OCI-LY7 (cell line): ENCODE measurements at regions not wholly inside any gene's neighbourhood (a gene's known extent, or its start where the extent isn't known, plus 50 kb on each side); places are given as distances from the start of the nearest gene placed in this dataset.

Experiments
- BruUV-seq: library from RNA; stranded (reverse); fragments of 400-500 nt; replicated peaks from 2 replicates; lab custom pipeline; 2021; lab: Mats Ljungman, UMichigan
- CTCF ChIA-PET: fragments of 300-600 bp; sonication (Branson Sonifier 250); formaldehyde crosslinking; loops from one replicate; lab custom pipeline; 2022; ENCODE audit warnings: antibody characterized with exemption; ENCODE audit not compliant: unreplicated experiment; lab: Charles Lee
- POLR2A ChIA-PET: fragments of 300-600 bp; sonication (Branson Sonifier 250); formaldehyde crosslinking; loops from one replicate; lab custom pipeline; 2022; ENCODE audit warnings: antibody characterized with exemption; lab: Charles Lee
- DNase-seq: peaks from one replicate; pipeline ENCODE4 v3.0.0-alpha.2; 2015; ENCODE audit warnings: low spot score
- H2AFZ ChIP-seq: fragments of 200-600 bp; sonication (generic), shearing (Covaris generic); 2 replicates; pipeline ENCODE4 v1.6.1; 2014; ENCODE audit warnings: mild to moderate bottlenecking, antibody characterized with exemption, low read length, moderate library complexity
- H3K27ac ChIP-seq: fragments of 200-600 bp; sonication (generic); 2 replicates; pipeline ENCODE4 v1.5.1; 2014; ENCODE audit warnings: mixed run types, low read depth, mild to moderate bottlenecking, moderate library complexity, low read length, inconsistent platforms; ENCODE audit not compliant: poor library complexity, severe bottlenecking
- H3K36me3 ChIP-seq: fragments of 200-600 bp; sonication (generic); 2 replicates; pipeline ENCODE4 v1.6.1; 2014; ENCODE audit warnings: mild to moderate bottlenecking, antibody characterized with exemption, low read length, moderate library complexity, mixed read lengths; ENCODE audit not compliant: insufficient read depth
- H3K4me1 ChIP-seq: fragments of 200-600 bp; sonication (generic); 2 replicates; pipeline ENCODE4 v1.5.1; 2014; ENCODE audit warnings: mild to moderate bottlenecking, low read length; ENCODE audit not compliant: insufficient read depth, poor library complexity, severe bottlenecking
- H3K4me2 ChIP-seq: fragments of 200-600 bp; sonication (generic); 2 replicates; pipeline ENCODE4 v1.6.1; 2014; ENCODE audit warnings: mild to moderate bottlenecking, low read length
- H3K4me3 ChIP-seq: fragments of 200-600 bp; sonication (generic); 2 replicates; pipeline ENCODE4 v1.5.1; 2014; ENCODE audit warnings: mild to moderate bottlenecking, low read depth, low read length; ENCODE audit not compliant: poor library complexity, severe bottlenecking
- H3K79me2 ChIP-seq: fragments of 200-600 bp; sonication (generic); 2 replicates; pipeline ENCODE4 v1.6.1; 2016; ENCODE audit warnings: low read depth, mild to moderate bottlenecking, low read length, moderate library complexity, mixed read lengths; ENCODE audit not compliant: insufficient read depth
- H3K9me2 ChIP-seq: fragments of 200-600 bp; sonication (generic); 2 replicates; pipeline ENCODE4 v1.6.1; 2016; ENCODE audit warnings: mild to moderate bottlenecking, low read length, mixed read lengths; ENCODE audit not compliant: insufficient read depth
- H3K9me3 ChIP-seq: fragments of 200-600 bp; sonication (generic); 2 replicates; pipeline ENCODE4 v1.6.1; 2014; ENCODE audit warnings: mild to moderate bottlenecking, mixed run types, low read length, mixed read lengths
- H4K20me1 ChIP-seq: fragments of 200-600 bp; sonication (generic); 2 replicates; pipeline ENCODE4 v1.6.1; 2014; ENCODE audit warnings: mild to moderate bottlenecking, antibody characterized with exemption, low read length, moderate library complexity, mixed read lengths; ENCODE audit not compliant: insufficient read depth
- CTCF ChIP-seq: fragments of 200-600 bp; sonication (generic); conservative IDR thresholded peaks from 2 replicates; pipeline ENCODE4 v1.5.1; 2014; ENCODE audit warnings: mild to moderate bottlenecking, antibody characterized with exemption, low read length, moderate library complexity, mixed read lengths
- EZH2phosphoT487 ChIP-seq: fragments of 200-600 bp; sonication (generic); IDR thresholded peaks from 2 replicates; pipeline ENCODE4 v1.6.1; 2018; ENCODE audit warnings: low read depth, borderline replicate concordance, mild to moderate bottlenecking, mixed run types, antibody characterized with exemption, low read length, moderate library complexity, mixed read lengths
- intact Hi-C: fragments of 100-400 bp; cut with micrococcal nuclease; formaldehyde crosslinking; loops from one replicate; pipeline ENCODE4 v1.10.0; 2022; ENCODE audit not compliant: unreplicated experiment

GRCh38 chr3:30183421-30183820 lies 423.0 kb upstream of the TGFBR2 start:
- Histone ChIP-seq H3K4me3 (no peak overlapping the region), H3K9me2 (no peaks in the 10 kb centered on the region), H3K9me3 (no peaks in the 10 kb centered on the region), H4K20me1 (no peaks in the 10 kb centered on the region), H3K4me1 (no peaks in the 10 kb centered on the region), H3K4me2 (no peak overlapping the region), H2AFZ (no peak overlapping the region), H3K79me2 (no peaks in the 10 kb centered on the region), H3K36me3 (no peaks in the 10 kb centered on the region), H3K27ac (no peak overlapping the region)
- no TSS peak for BruUV-seq
- intact Hi-C loops, result no loop called here
- no peak for DNase-seq
- ChIA-PET POLR2A (no interaction called here), CTCF (no interaction called here)
- TF ChIP-seq CTCF (no peak), EZH2phosphoT487 (no peak)

GRCh38 chr3:30184091-30184810 lies 422.1 kb upstream of the TGFBR2 start:
- CTCF ChIA-PET, result no interaction called here
- intact Hi-C loops, result no loop called here

More at GRCh38 chr3:30184091-30184810, 422.1 kb upstream of the TGFBR2 start:
- Histone ChIP-seq H3K9me2 (no peaks in the 10 kb centered on the region), H3K4me2 (no peak overlapping the region), H3K79me2 (no peaks in the 10 kb centered on the region), H3K36me3 (no peaks in the 10 kb centered on the region), H3K4me1 (no peaks in the 10 kb centered on the region), H2AFZ (no peak overlapping the region), H4K20me1 (no peaks in the 10 kb centered on the region), H3K27ac (no peak overlapping the region), H3K4me3 (no peak overlapping the region), H3K9me3 (no peaks in the 10 kb centered on the region)
- POLR2A ChIA-PET, result no interaction called here
- TF ChIP-seq EZH2phosphoT487 (no peak), CTCF (no peak)
- BruUV-seq, result no TSS peak
- no peak for DNase-seq
